ENCODE measurements at regions not wholly inside any gene's neighbourhood (a gene's known extent, or its start where the extent isn't known, plus 50 kb on each side); places are given as distances from the start of the nearest gene placed in this dataset.

DNA sequence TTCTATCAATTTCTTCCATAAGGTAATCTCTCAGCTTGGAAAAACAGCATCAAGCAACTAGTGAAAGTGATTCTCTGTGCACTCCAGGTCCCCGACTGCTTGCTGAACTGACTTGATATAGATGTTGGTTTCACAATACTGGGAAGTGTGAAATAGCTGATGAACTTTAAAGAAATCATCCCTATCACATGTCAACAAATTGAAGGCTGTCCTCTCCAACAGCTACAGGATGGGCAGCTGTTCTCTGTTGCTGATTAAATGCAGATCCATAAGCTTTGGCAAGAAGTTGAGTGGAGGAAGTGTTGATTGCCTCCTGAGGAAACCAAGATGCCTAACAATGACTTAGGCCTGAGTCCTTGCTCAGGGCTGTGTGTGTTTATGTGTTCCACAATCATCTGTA is 130.4 kb upstream of the GDF10 start:
- DNase-seq = no peak

DNA sequence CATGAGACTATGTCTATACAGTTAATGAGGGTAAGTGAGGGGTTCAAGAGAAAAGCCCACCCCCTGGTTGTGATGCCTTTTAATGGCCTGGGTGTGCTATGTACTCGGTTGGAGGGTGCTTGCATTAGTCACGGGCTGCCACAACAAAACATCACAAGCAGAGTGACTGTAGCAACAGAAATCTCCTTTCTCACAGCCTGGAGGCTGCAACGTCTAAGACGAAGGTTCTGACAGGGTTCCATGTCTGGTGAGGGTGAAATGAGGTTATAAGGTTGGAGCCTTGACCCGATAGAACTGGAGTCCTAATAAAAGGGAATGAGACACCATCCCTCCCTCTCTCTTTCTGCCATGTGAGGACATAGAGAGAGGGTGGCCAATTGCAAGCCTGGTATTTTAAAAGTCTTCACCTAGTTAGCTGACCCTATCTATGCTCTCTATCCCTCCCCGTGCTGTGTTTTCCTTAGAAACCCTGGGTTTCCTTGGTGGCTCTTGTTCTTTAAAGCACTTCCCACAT is 126.0 kb upstream of the GDF10 start:
- no peak for DNase-seq

DNA sequence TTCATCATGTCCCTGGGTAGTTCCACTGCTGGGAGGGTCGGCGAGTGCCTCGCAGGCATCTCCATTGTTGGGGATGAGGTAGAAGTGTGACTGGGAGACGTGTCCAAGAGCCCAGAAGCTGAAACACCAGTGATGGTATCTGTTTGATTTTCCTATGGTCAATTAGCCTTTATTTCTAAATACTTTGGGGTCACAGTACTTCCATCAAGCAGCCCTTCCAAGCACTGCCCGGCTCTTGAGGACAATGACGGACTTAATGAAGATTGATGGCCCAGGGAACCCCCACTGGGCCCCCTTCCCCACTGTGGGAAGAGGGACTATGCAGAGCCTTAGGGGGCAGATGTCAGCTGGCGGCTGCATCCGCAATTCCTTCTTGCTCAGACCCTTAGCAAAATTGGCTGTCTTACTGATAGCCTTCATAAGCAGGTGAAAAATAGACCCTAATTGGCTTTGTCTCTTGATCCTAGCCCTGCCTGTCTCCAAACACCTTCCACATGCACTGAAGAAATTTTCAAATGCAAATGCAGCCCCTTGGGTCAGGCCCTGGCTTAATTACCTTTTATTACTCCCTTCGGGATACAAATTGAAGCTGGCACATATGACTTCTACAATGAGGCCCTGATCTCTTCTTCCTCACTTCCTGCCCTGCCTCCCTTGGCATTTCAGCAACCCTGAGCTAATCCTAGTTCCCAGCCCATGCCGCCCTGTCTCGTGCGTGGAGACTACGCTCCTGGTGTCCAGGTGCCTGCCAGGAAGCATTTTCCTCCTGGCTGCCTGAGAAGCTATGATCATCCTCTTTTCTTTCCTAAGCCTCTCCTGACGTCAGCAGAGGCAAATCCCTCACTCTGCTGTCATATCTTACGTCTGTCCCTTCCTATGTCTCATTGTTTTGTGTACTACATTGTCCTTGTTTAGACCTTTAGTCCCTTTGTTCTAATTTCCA is 124.5 kb upstream of the GDF10 start:
- DNase-seq = no peak

DNA sequence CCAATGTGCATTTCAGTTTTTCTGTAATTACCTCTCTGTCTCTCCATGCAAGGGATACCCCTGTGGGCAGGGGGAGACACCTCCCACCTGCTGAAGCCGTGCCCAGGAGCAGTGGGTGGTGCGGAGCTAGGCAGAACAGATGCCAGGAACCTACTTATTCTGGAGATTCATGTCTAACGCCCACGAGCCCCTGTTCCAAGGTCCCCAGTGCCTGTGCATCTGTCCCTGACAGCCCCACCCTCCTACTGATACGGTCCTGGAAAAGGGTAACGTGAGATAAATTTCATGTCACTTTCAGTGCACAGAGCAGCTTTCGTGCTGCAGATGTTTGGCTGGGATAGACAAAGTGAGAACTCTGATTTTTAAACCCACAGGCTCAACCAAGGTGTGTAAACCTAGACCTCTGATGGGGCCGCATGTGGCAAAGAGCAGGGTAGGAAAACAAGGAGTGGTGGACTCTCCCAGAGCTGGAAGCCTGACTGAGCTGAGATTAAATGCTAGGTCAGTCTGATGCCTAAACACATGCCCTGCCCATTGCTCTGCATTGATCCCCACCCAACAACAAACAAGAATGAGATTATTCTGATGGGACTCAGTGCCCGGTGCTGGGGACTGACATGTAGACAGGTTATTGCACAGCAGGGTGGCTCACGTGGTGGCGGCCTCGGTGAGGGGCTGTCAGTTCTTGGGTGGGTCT is 123.6 kb upstream of the GDF10 start:
- no peak for DNase-seq

DNA sequence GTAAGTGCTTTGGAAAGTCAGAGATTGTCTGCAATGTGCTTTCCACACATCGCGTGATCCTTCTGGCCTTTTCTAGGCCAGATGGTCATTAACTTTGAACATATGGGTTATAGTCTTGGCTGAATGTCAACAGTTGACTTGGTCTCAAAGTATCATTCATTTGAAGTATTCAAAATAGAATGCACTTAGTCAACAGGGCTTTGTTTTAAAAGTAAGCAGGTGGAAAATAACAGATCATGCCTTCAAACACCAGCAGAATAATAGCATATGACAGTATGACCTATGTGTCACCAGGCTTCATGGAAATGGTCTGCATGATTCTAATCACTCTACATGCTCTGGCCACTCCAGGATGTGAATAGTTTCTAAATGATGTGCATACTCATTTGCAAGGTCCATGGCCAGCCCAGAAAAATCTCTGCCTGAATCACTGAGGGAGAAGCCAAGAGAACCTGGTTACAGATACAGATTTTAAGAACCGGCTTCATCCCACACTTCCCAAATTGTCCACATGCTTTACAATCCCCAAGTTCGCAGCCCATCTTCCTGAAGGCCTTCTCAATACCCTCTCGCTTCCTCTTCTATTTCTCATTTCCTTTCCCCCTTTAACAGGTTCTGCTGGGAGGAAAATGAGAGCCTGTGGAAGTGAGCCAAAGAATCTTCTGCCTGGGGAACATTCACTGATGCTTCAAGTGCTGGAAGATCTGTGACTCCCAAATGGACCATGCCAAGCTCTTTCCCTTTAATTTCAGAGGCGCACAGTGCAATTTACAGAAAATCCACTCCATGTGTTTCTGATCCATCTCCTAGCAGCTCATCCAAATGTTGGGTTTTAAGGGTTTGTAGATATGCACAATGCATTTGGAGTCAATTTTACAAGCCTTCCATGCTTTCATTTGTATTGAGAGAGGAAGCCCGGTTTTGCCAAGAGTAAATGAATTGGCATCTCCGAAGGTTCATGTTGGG is 122.8 kb upstream of the GDF10 start:
- no peak for DNase-seq

DNA sequence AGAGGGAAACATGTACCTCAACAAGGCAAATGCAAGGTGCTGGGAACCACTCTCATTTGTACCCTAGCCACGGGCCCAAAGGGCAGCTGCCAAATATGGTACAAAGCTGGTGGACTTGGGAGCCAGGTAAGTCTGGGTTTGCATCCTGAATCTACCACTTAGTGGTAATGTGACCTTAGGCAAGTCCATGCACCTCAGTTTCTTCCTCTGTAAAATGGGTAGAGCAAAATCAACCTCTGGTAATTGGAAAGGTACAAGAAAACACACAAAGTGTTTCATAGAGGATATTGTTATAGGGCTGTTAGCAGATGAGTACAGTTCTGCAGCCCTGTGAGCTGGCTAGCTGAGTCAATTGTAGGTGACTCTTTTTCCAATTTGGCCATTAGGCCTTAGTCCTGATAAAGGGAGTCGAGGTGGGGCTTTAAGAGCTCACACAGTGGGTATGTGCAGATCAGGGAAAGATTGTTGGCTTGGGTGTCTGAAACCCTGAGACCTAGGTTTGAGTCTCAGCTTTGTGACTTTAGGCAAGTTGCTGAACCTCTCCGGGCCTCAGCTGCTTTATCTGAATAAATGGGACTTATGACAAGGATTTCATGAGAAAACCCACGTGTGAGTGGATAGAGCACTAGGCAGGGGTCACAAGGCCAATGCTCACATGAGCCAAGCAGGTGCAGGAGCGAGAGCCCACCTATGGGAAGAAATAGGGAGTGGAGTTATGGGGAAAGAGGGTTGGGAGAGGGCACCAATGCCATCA is 121.3 kb upstream of the GDF10 start:
- no peak for DNase-seq

DNA sequence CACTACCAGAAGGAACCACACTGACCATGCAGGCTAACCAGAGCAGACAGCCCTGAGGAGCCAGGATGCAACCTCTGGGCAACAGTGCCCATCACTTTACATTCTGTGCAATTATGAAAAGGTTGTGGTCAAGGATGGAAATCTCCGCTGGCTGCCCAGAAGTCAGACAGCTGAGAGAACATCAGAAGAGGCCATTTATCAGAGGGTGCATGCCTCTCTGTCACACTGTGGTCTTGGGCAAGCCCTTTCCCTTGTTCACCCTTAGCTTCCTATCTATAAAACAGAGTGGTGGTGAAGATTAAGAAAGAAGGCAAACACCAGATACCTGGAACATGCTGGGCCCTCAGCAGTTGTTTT is 120.7 kb upstream of the GDF10 start:
- no peak for DNase-seq

DNA sequence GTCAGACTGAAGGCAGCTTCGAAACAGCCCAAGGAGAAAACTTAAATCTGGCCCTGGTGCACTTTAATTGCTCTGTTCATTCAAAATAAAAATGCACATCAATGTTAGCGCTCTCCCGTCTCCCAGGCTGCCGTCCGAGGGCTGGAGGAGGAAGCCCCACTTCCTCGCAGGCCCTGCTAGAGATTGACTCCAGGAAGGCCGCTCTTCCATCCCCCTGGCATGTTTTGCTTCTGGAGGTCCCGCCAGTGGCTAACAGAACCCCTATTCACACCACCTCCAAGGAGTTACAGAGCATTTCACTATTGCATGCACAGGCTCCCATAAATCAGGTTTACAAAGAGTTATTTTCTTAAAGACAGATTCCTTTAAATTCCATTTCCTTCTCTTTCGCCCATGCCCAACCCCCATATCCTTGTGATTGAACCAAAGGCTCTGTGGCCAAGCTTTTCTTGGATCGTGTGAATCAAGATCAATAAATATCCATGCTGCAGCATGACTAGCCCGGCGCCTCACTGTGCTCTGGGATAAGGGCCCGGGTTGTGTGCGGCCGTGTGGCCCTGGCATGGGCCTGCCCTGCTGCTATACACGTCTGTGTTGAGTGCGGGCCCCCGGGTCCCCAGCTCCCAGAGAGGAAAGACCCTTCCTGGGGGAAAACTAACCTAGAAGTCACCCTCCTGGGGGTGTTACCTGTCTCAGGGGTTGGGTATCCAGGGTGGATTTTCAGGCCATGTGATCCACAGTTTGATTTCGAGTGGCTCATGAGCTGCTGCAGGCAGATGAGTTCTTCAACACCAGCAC is 118.7 kb upstream of the GDF10 start:
- no peak for DNase-seq

DNA sequence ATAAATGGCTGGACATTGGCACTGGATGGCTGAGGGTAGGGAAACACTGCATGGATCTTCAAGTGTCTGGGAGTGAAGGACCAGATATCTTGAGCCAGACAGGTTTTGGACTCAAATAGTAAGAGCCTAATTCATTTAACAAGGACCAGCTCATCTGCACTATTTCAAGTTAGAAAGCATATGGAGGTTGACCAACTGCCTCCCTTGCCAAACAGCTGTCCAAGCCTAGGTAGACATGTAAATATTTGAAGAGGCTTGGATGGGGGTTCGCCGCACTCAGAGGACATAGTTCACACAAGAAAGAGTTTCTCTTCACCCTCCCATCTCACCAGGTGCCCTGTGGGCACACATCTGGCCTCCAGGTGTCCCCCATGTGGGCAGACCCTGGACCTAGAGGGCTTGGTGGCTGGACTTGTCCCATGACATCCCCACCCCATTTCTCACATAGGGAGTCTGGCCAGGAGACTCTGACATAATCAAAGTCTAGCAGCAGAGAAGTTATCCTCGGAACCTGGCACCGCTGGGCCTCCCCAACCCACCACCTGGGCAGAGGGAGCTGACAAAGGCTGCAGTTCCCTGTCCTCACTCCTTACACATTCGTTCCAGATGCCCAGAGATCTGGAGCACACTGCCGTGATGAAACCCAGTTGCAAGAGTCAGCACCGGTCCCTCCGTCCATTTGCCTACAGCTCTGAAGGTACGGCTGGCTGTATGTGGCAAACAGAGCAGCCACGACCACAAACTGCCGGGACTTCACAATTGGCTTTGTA is 116.9 kb upstream of the GDF10 start:
- no peak for DNase-seq

DNA sequence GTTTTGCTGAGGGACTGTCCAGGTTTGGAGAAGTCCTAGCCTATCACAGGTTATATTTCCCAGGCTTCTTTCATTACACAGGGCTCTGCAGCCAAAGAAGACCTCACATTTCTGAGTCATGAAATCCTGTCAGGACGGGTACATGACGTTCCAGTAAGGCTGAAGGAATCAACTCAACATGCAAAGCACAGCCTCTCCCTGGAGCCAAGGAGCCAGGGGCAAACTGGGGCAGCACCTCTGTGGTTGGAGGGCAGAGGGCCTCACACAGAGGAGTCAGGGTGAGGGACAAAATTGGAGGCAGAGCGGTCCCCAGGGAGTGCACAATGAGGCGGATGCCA is 116.3 kb upstream of the GDF10 start:
- no peak for DNase-seq

DNA sequence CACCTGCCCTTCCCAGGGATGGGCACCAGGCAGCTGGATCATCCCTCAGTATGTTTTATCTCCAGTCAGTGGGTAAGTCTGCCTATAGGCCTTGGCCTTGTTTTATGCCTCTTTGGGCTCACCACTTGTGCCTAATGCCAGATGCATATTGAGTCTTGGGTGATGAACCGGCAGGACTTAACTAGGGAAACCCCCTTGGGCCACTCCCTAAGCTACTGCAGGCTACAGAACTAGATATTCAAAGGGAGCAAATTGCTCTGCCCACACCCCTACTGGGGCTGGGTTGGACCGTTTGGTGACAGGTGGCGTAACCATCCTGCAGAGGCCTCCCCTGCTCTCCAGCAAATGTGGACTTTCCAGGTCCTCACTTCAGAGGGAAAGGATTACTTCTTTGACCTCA is 115.7 kb upstream of the GDF10 start:
- no peak for DNase-seq

DNA sequence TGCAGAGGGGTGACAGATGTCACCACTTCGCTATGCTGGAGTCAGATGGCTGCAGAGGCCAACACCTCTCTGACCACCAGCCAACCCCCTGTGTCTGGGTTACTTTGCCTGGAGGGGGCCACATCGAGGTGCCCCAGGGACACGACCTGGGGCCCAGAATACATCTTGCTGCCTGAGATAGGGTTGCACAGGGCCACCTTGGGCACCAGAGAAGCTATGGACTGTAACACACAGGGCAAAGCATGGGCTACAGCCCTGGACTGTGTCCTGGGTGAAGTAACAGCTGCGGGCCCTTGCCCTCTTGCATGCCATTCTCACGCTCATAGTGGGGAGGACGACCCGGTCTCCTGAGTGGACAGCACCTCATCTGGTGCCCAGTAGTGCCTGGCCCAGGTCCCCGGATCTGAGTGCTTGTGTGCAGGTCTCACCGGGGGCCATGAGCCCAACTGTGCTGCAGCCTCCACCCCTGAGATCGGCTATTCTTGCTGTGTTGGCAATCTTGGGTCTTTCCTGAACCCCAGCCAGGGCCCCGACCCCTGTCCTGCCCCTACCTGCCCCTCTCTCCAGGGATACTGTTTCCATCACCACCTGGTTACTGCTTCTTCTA is 115.2 kb upstream of the GDF10 start:
- DNase-seq = no peak

DNA sequence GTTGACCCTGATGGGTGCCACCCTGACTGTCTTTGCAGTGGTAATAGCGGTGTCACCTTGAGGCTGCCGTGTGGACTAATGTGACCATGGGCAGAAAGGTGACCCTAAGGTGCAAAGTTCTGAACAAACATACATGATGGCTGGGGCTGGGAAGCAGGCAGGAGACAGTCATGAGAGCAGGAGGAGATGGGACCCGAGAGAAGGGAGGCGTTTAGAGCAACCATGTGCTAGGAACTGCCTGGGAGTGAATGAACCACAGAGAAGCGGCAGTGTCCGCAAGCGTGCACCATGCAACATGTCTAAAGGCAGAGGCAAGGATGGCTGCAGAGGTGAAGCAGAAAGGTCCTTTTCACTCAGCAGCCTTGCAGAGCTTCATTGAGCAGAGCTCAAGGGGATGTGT is 113.1 kb upstream of the GDF10 start:
- DNase-seq = no peak

DNA sequence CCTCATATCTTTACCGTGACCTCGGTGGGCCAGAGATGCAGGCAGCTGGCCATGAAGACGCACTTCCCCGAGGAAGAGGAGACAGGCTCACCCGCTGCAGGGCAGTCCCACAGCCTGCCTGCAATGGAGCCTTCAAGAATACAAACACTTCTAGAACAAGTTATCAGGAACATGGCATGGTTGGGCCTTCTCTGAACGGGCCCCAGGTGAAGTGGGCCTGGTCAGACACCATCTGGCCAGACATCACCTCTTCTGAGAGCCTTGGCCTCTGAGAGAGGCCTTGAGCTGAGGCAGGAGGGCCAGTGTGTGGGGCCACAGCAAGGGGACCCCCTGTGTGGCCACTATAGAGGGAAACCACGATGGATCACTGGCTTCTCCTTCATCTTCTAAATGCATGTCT is 112.4 kb upstream of the GDF10 start:
- no peak for DNase-seq

DNA sequence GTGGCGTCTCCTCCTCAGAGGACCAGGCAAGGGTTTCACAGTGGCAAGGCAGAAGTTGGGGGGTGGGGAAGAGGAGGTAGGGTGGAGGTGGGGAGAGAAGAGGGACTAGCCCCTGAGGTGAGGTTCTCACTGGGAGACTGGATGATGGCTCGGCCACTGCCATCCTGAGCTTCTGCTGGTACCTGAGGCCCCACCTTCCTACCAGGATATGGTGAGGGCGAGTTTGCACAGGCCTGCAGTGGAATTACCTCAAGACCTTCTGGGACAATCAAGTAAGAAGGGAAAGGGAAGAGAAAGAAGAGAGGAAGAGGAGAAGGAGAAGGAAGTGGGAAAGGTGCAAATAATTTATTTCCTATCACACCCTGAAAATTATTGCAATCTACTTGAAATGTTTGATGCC is 111.8 kb upstream of the GDF10 start:
- no peak for DNase-seq

DNA sequence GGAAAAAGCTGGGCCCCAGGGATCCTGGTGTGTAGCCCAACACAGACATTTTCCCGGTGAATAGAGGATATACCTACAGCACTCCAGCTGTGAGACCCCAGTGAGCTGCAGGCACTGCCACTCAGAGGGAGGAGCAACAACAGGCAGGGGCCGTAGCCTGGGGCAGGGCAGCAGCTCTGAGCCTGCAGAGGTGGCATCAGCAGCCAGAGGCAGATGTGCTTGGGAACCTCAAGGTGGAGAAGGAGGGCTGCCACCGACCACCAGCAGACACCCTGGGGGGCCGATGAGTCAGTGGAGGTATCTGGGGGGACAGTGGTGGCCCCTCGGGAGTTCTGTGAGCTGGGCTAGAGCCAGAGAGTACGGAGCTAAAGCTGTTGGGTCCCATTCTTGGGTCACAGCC is 110.2 kb upstream of the GDF10 start:
- no peak for DNase-seq

DNA sequence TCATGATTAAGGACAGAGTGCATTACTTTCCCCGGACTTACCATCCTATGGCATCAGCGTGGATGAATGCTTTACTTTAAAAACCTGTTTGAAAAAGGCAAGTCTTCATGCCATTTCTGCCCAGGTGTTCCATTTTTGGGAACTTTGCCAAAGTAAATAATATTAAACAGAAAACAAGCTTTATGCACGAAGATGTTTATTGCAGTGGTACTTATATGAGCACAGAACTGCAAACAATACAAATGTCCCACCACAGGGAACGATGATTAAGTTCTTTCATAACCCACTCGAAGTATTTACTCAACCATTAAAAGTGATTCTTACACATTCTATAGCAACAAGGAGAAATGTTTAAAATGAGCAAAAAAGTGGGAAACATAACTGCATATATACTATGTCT is 109.7 kb upstream of the GDF10 start:
- DNase-seq = no peak

DNA sequence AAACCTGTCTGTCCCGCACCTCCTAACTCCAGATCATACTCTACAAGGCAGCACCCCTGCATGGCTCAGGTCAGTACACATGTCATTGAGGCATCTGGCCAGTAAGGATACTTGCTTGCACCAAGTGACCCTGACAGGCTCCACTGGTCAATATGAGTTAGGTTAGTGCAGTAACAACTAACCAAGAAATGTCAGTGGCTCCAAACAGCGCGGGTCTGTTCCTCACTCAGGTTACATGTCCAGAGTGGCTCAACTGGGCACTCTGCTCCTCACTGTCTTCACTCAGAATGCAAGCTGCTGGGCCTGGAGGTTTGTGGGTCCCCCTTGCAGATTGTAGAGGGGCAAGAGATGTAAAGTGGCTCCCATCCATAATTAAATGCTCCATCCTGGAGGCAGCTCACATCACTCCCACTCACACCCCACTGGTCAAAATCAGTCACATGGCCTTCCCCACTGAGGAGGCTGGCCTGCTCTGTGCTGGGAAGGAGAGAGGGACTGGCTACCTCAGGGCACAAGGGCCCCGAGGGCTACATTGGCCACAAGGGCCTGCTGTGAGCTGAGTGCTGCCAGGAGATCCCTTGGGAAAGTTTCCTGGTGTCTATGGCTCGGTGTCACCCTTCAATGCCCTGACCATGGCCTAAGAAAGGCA is 109.1 kb upstream of the GDF10 start:
- DNase-seq = no peak

DNA sequence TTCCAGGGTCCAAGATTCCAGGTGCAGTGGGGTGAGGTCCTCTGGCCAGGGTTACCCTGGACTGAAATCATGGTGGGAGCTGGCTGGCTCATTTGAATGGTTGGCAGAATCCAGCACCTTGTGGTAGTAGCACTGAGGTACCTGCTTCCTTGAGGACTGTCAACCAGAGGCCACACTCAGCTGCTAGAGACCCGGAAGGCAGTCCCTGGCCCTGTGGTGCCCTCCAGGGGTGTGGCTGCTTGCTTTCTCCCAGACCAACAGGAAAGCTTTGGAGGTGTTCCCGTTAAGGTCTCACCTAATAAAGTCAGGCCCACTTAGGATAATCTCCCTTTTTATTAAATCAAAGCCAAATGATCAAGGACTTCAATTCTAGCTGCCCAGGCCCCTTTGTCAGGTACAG is 107.7 kb upstream of the GDF10 start:
- no peak for DNase-seq

DNA sequence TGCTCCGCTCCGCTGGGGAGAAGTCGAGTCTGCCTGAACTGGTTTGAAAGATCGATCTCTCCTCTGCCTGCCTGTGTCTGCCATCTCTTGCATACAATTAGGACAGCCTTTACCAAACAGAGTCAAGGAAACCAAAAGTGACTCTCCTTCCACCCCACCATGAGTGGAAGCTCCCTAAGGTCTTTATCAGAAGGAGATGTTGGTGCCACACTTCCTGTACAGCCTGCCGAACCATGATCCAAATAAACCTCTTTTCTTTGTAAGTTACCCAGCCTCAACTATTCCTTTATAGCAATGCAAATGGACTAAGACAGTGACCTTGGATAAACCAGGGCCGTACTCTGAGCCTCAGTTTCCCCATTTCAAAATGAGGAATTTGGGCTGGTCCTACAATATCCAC is 106.3 kb upstream of the GDF10 start:
- DNase-seq = no peak
